ENCODE measurements at regions not wholly inside any gene's neighbourhood (a gene's known extent, or its start where the extent isn't known, plus 50 kb on each side); places are given as distances from the start of the nearest gene placed in this dataset.

DNA sequence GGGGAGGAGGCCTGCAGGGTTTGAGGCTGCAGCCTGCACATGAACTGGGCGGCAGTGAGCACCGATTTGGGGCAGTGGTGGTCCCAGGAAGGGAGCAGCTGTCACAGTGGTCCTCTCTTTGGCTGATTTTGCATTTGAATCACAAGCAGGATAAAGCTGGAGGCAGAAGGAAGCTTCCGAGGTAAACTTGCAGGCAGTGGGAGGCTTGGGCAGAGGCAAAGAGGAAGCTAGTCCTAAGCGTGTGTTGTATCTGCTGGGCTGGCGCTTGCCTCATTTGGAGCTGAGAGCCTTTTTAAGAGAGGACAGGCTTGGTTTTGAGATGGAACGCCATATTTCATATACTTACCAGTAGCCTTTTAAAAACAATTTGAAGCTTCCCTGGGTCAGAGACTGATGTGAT, 177.2 kb upstream of the PODXL start:
- TF ChIP-seq, protein P1, sequence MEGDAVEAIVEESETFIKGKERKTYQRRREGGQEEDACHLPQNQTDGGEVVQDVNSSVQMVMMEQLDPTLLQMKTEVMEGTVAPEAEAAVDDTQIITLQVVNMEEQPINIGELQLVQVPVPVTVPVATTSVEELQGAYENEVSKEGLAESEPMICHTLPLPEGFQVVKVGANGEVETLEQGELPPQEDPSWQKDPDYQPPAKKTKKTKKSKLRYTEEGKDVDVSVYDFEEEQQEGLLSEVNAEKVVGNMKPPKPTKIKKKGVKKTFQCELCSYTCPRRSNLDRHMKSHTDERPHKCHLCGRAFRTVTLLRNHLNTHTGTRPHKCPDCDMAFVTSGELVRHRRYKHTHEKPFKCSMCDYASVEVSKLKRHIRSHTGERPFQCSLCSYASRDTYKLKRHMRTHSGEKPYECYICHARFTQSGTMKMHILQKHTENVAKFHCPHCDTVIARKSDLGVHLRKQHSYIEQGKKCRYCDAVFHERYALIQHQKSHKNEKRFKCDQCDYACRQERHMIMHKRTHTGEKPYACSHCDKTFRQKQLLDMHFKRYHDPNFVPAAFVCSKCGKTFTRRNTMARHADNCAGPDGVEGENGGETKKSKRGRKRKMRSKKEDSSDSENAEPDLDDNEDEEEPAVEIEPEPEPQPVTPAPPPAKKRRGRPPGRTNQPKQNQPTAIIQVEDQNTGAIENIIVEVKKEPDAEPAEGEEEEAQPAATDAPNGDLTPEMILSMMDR (IDR thresholded peaks at IDR 0.05; ENCODE audit: insufficient read depth, low read depth, low read length): no peak
- TF ChIP-seq EZH2 (IDR thresholded peaks at IDR 0.05; ENCODE audit: insufficient read depth, low read length): no peak

Measured in astrocyte (in vitro differentiated cells and primary cell).